GM12891 (cell line): ENCODE measurements at regions not wholly inside any gene's neighbourhood (a gene's known extent, or its start where the extent isn't known, plus 50 kb on each side); places are given as distances from the start of the nearest gene placed in this dataset.

Experiments used
- DNase-seq: peaks from one replicate; pipeline ENCODE4 v3.0.0; 2011; ENCODE audit warnings: low spot score; ENCODE audit not compliant: insufficient read length
- FAIRE-seq: peaks from 2 replicates; lab custom pipeline; 2011; peaks lifted over from hg19 to GRCh38; lab: Jason Lieb, UNC
- PAX5 ChIP-seq: IDR thresholded peaks from 2 replicates; pipeline ENCODE4 v1.6.1; 2011; ENCODE audit warnings: low read length, moderate library complexity, mild to moderate bottlenecking; ENCODE audit not compliant: insufficient read depth, severe bottlenecking
- POLR2A ChIP-seq: IDR thresholded peaks from 2 replicates; pipeline ENCODE4 v1.6.1; 2011; ENCODE audit warnings: low read depth, low read length, control low read depth
- POLR2AphosphoS5 ChIP-seq: IDR thresholded peaks from 2 replicates; pipeline ENCODE4 v1.6.1; 2011; ENCODE audit warnings: low read depth, low read length, control low read depth
- POU2F2 ChIP-seq: IDR thresholded peaks from 2 replicates; pipeline ENCODE4 v1.6.1; 2011; ENCODE audit warnings: low read depth, mild to moderate bottlenecking, control low read depth, low read length, moderate library complexity
- SPI1 ChIP-seq: IDR thresholded peaks from 2 replicates; pipeline ENCODE4 v1.6.1; 2011; ENCODE audit warnings: low read depth, low read length, control low read depth
- TAF1 ChIP-seq: IDR thresholded peaks from 2 replicates; pipeline ENCODE4 v1.6.1; 2011; ENCODE audit warnings: low read depth, low read length, control low read depth

DNA sequence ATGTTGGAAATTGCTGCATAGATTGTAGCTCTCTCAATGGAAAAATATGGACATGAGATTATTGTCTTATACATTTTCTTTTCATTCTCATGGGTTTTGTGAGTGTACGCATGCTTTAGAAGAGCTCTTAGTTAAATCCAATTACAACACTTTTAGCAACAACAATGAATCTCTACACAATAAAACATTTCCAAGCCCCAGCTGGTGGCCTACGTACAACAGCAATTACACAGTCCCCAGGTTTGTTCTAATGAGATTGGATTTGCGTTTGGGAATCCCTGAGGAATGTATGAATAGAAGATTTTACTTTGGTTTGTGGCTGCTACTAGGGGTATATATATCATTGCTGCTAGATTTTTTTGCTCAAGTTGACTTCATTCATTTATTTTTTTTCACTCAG, 98.6 kb downstream of the FHDC1 start:
- TF ChIP-seq TAF1: no peak
- no peak for TF ChIP-seq SPI1
- no peak for TF ChIP-seq POLR2AphosphoS5
- no peak for TF ChIP-seq PAX5
- no peak for TF ChIP-seq POLR2A
- TF ChIP-seq POU2F2: no peak
- DNase-seq (no peak), FAIRE-seq (no peak)

DNA sequence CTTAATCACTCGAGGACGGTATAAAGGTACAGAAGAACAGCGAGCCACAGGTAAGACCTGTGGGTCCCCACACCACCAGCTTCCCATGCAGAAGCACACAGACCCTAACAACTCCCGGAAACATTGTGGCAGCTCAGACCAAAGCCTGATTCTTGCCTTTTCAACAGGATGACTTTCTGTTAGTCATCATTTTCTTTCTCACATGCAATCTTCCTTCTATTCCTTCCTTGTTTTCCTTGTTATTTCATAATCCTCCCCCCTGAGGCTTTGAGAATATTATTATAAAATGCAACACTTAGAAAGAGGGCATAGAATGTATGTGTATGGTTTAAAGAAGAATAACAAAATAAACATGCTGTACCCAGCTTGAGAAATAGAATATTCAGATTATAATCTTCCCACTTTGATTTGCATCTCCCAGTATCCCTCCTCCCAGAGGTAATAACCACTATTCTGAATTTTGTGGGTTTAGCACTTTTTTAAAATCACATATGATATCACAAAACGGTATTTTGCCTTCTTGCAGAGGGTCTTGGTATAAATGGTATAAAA, 100.9 kb downstream of the FHDC1 start:
- TF ChIP-seq SPI1: no peak
- TF ChIP-seq PAX5: no peak
- TF ChIP-seq TAF1: no peak
- no peak for TF ChIP-seq POLR2A
- TF ChIP-seq POLR2AphosphoS5: no peak
- TF ChIP-seq POU2F2: no peak
- DNase-seq (no peak), FAIRE-seq (no peak)

DNA sequence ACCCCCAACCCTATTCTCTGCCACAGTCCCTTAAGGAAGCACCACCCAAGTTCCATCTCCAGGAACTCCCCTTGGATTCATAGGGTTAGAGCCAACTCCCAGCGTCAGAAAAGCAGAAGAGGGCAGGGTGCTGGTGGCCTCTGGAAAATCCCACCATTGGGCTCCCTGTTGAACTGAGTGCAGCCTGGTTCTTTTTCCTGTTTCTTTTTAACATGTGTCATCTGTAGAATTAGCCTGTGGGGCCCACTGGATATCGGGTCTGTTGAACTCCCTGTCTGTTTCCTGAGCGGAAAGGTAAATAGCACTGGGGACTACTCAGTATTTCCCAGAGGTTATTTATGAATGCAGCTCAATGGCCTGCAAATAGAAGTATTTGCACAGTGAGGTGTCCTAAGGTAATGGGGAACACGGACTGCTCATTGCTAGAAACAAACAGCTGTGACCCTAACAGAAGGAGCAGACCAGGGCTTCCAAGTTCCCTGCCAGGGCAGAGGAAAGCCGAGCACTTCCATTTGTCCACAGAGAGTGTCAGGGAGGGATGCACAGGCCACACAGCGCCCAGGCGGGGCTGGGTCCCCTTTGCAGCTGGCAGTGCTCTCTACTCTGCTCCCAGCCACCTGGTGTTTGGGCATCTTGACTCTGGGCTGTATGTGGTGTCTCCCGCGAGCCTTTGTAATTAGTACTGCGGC, 102.6 kb downstream of the FHDC1 start:
- FAIRE-seq (no peak), DNase-seq (no peak)
- TF ChIP-seq SPI1: no peak
- no peak for TF ChIP-seq POU2F2
- no peak for TF ChIP-seq POLR2AphosphoS5

- TF ChIP-seq POLR2A (no peak), POU2F2 (no peak)
- no peak for DNase-seq
- no peak for FAIRE-seq
Observed at GRCh38 chr4:153039542-153040185, 103.5 kb downstream of the FHDC1 start.

DNA sequence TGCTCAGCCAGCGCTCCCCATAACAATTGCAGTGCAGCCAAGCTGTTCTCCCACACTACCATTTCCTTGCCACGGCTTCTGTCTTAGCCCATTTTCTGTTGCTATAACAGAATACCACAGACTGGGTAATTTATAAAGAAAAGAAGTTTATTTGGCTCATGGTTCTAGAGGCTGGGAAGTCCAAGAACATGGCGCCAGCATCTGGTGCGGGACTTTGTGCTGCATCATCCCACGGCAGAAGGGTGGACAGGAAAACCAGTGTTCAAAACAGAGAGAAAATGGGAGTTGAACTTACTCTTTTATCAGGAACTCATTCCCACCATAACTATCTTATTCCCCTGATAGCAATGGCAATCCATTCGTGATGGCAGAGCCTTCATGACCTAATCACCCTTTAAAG, 104.6 kb downstream of the FHDC1 start:
- DNase-seq (no peak), FAIRE-seq (no peak)
- TF ChIP-seq TAF1: no peak
- TF ChIP-seq POU2F2: no peak
- no peak for TF ChIP-seq PAX5
- TF ChIP-seq POLR2A: no peak
- no peak for TF ChIP-seq SPI1
- TF ChIP-seq POLR2AphosphoS5: no peak

DNA sequence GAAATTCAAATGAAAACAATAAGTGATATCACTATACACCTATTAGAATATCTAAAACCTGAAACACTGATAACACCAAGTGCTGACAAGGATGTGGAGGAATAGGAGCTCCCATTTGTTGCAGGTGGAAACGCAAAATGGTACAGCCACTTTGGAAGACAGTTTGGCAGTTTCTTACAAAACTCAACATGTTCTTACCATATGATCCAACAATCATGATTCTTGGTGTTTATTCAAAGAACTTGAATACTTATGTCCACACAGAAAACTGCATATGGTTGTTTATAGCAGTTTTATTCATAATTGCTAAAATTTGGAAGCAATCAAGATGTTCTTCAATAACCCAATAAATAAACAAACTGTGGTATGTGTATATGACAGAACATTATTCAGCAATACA, 107.9 kb downstream of the FHDC1 start:
- DNase-seq: no peak
- no peak for FAIRE-seq
- TF ChIP-seq POU2F2 (no peak), SPI1 (no peak), TAF1 (no peak), POLR2A (no peak), PAX5 (no peak), POLR2AphosphoS5 (no peak)

DNA sequence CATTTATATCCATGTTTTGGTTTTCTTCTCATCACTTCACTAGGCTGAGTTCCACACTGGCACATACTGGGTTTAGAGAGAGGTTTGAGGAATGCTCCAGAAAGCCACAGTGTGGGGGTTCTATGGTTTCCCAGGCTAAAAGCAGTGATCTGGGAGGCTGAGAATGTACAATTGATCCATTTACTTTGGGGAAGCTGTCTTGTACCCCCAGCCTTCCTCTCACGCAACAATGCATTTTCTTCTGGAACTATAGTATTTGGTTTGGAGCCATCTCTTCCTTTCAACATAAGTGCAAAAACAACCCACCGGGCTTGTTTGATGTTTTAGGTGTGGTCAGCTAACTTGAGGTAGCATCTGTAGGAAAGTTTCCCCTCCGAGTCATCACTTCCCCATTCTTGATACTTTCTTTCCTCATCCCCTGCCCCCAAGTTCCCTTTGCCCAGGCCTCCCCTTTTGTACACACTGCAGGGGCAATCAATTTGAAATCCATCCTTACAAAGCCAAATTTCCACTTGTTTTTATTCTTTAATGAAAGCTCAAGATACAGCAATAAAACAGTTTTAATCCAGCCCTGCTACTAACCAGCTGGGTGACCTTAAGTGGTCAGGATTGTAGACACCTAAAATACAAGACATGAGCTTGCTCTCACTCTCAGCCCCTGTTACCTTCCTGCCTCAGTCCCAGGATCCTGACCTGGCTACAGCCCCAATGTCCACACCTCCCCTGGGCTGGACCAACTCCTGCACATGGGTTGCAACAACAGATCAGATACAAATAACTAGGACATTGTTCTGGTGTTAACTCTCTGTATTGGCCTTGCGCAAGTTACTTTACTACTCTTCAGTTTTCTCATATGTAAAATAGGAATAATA, 109.2 kb downstream of the FHDC1 start:
- peak; percentile 90 for TF ChIP-seq SPI1
- TF ChIP-seq POU2F2: no peak
- DNase-seq (no peak), FAIRE-seq (no peak)

- no peak for TF ChIP-seq TAF1
- no peak for TF ChIP-seq POLR2AphosphoS5
- DNase-seq (no peak), FAIRE-seq (no peak)
Observed at GRCh38 chr4:153058671-153059060, 122.5 kb downstream of the FHDC1 start.

DNA sequence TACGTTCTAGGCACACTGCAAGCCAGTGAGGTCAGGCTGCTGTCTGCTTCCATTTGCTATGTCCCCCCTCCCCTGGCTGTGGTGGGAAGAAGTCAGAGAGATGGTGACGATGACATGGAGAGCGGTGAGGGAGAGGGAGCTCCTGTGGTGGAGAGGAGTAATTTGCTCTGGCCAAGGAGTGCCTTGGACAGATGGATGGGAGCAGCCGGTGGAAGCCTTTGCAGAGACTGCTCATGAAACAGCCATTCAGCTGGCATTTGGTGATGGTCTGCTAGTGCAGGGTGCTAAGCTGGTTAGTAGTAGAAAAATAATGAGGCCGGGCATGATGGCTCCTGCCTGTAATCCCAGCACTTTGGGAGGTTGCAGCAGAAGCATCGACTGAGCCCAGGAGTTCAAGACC, 124.1 kb downstream of the FHDC1 start:
- TF ChIP-seq POU2F2 (no peak), PAX5 (no peak), POLR2A (no peak), SPI1 (no peak), POLR2AphosphoS5 (no peak)
- FAIRE-seq: no peak
- DNase-seq: no peak

GRCh38 chr4:153061971-153062370, 125.8 kb downstream of the FHDC1 start:
- DNase-seq: no peak
- FAIRE-seq: no peak
- TF ChIP-seq PAX5: no peak
- TF ChIP-seq TAF1: no peak
- TF ChIP-seq SPI1: no peak
- TF ChIP-seq POLR2A: no peak
- TF ChIP-seq POLR2AphosphoS5: no peak
- no peak for TF ChIP-seq POU2F2
